EH (cell line): ENCODE measurements at regions not wholly inside any gene's neighbourhood (a gene's known extent, or its start where the extent isn't known, plus 50 kb on each side); places are given as distances from the start of the nearest gene placed in this dataset.
A peak's percentile ranks its signal among the peaks of the same experiment; 100 is the strongest.

Experiments used
- DNase-seq: peaks from one replicate; pipeline ENCODE4 v3.0.0-alpha.2; 2015; ENCODE audit warnings: low read depth

DNA sequence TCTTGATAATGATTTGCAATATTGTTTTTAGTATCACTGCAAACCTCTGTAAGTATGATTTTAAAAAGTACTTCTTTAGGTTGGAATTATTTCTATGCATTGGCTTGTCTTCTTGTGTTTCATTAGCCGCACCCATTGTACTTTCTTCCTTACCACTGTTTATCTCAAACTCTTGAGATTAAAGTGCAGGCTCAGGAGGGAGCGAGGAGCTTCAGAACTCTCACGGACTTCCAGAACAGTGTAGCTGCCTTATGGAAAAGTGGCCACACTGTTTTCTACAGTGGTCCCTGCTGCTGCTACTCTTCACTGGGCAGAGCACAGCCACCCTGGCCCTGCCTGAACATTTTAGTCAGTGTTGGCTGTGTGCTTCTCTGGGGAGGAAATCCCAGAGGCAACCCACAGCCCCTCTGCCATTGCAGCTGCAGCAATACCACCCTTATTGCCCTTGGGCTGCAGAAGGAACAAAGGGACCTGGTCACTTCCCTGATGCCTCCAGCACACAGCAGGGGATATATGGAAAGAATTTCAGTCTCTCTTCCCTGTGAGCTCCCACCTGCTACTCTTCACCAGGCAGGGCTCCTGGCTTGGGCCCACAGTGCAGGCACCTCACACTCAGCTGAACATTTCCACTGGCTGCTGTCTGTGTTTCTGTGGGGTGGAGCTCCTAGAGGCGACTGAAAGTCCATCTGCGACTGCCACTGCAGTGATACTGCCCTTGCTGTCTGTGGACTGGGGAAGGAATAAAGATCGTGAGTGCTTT, 91.7 kb upstream of the MAP3K4 start:
- no peak for DNase-seq

- no peak for DNase-seq
Measured at GRCh38 chr6:160911949-160912348, 79.6 kb upstream of the MAP3K4 start.

DNA sequence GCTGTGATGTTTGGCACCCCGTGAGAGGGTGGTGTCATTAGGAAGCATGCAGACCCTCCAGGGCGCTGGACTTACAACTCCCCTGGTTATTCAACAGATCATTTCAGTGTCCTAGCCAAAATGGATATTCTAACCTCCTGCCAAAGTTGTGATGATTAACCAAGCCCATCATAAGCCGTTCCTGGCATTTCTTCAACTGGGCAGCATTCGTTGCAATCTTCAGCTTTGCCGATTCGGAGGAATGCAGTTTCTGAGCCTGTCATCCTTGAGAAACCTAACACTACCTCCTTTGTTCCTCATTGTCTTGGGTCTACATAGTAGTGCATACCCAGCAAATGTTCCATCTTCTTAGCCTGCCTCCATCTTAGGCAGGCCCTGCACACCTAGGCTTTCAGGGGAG, 79.2 kb upstream of the MAP3K4 start:
- DNase-seq, result no peak

DNA sequence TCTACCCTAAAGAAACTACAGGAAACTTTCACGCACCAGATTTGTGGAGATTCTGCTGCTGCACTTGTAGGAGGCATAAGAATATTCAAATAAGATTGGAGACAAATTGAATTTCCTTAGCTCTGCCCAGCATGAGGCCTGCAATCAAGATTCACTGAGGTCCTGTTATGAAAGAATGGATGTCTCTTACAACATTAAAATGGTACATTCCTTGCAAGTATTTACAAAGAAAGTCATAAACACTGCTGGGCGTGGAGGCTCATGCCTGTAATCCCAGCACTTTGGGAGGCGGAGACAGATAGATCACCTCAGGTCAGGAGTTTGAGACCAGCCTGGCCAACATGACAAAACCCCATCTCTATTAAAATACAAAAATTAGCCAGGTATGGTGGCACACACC, 74.0 kb upstream of the MAP3K4 start:
- DNase-seq, result peak; percentile 2

- peak; percentile 85 for DNase-seq
Measured at GRCh38 chr6:160919723-160920440, 71.7 kb upstream of the MAP3K4 start.

GRCh38 chr6:160921095-160921494, 70.5 kb upstream of the MAP3K4 start:
- DNase-seq, result no peak

GRCh38 chr6:160926281-160927276, 65.0 kb upstream of the MAP3K4 start:
- no peak for DNase-seq

DNA sequence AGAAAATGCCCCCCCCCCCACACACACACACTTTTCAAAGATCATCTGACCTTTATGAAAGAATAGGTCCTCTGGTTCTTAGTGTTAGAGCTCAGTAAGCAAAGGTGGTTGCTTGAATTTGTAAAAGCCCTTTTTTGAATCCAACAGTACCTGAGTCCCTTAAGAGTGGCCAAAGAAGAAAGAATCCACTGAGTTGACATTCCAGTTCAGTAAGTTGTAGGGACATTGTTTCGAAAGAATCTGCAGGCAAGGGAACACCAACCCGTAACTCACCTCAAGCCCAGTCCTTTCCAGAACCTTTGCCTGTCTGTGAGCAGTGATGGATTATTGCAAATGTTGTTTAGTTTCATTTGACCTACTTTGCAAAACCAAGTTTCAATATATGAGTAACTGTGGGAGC, 64.2 kb upstream of the MAP3K4 start:
- no peak for DNase-seq

DNA sequence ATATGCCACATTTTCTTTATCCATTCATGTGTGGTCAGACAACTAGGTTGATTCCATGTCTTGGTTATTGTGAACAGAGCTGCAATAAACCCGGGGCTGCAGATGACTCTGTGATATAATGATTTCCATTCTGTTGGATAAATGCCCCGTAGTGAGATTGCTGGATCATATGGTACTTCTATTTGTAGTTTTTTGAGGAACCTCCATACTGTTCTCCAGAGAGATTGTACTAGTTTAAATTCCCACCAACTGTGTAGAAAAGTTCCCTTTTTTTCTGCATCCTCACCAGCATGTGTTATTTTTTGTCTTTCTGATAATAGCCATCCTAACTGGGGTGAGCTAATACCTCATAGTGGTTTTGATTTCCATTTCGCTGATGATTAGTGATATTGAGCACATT, 62.2 kb upstream of the MAP3K4 start:
- no peak for DNase-seq

GRCh38 chr6:160929831-160930230, 61.7 kb upstream of the MAP3K4 start:
- no peak for DNase-seq

- peak; percentile 66 for DNase-seq
Measured at GRCh38 chr6:160930547-160931377, 60.8 kb upstream of the MAP3K4 start.

DNA sequence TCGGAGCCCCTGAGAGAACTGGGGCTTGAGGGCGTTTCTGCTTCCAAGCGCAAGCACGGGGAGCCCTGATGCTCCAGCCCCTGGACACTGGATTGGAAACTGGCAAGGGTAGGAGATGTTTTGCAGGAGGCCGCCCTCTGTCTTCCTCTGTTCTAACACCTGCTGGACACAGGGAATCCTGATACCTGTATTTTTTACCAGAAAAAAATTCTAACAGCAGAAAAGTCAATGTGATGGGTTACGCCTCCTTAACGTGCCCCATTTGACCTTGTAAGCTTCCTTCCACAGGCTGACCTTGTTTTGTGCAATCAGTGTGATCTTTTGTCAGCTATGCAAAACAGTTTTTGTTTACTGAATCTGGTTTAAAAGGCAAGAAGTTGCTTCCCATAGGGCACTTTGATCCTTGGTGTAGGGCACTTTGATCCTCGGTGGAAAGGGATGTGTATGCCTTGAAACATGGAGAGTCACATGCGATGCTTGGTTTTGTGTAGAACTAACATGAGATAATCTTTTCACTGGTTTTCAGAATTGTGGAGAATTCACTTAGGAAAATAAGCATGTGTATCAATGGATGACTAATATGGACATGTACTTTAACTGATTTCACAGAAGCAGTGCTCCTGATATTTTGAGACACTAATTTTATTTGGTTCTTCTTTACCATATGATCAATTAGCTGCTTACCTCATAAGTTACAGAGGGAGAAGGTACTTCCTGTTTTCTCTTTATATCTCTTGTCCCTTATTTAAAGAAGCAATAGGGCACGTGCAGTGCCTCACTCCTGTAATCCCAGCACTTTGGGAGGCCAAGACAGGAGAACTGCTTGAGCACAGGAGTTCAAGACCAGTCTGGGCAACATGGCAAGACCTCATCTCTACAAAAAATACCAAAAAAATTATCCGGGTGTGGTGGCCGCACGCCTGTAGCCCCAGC, 59.9 kb upstream of the MAP3K4 start:
- no peak for DNase-seq

- DNase-seq, result no peak
Measured at GRCh38 chr6:160933256-160933655, 58.3 kb upstream of the MAP3K4 start.

DNA sequence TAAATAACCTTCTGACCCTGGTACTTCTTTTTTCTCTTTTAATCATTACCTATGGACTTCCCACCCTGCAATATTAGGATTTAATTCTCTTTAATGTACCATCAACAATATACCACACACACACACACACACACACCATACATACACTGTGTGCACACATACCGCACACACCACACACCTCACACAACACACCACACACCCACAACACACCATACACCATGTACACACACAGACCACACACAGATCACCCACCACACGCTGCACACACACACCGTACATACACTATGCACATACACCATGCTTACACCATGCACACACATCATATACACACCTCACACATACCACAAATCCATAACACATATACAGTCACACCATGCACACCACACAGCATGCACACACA, 57.4 kb upstream of the MAP3K4 start:
- DNase-seq, result no peak

- no peak for DNase-seq
Measured at GRCh38 chr6:160940197-160940596, 51.4 kb upstream of the MAP3K4 start.
